ENCODE measurements at regions not wholly inside any gene's neighbourhood (a gene's known extent, or its start where the extent isn't known, plus 50 kb on each side); places are given as distances from the start of the nearest gene placed in this dataset.

- TF ChIP-seq TCF4 (CRISPR knock-in tag; IDR thresholded peaks at IDR 0.05; ENCODE audit: borderline replicate concordance) (no peak), ZNF8 (CRISPR knock-in tag; IDR thresholded peaks at IDR 0.05) (no peak), CSRNP3 (CRISPR knock-in tag; IDR thresholded peaks at IDR 0.05) (no peak)
These were observed 150.4 kb upstream of the HDAC4 start (continued) for GRCh38 chr2:239551206-239551605.

- no peak for TF ChIP-seq ARNTL (CRISPR knock-in tag; IDR thresholded peaks at IDR 0.05; ENCODE audit: borderline replicate concordance, low read depth)
- no peak for TF ChIP-seq CREB5 (CRISPR knock-in tag; IDR thresholded peaks at IDR 0.05; ENCODE audit: low read depth)
- TF ChIP-seq TCF4 (CRISPR knock-in tag; IDR thresholded peaks at IDR 0.05; ENCODE audit: borderline replicate concordance) = no peak
- no peak for TF ChIP-seq GLIS3 (CRISPR knock-in tag; IDR thresholded peaks at IDR 0.05)
- ATAC-seq = no peak
These were observed 149.5 kb upstream of the HDAC4 start for GRCh38 chr2:239550357-239550756.

- no peak for TF ChIP-seq TCF4 (CRISPR knock-in tag; IDR thresholded peaks at IDR 0.05; ENCODE audit: borderline replicate concordance)
- ATAC-seq = no peak
These were observed 149.0 kb upstream of the HDAC4 start for GRCh38 chr2:239549711-239550255.

- TF ChIP-seq PPARA (CRISPR knock-in tag; IDR thresholded peaks at IDR 0.05; ENCODE audit: borderline replicate concordance) (no peak), ZFP30 (CRISPR knock-in tag; IDR thresholded peaks at IDR 0.05) (no peak), BACH2 (CRISPR knock-in tag; IDR thresholded peaks at IDR 0.05; ENCODE audit: borderline replicate concordance) (no peak), TCF4 (CRISPR knock-in tag; IDR thresholded peaks at IDR 0.05; ENCODE audit: borderline replicate concordance) (no peak), ARNTL (CRISPR knock-in tag; IDR thresholded peaks at IDR 0.05; ENCODE audit: borderline replicate concordance, low read depth) (no peak), ZNF8 (CRISPR knock-in tag; IDR thresholded peaks at IDR 0.05) (no peak), POU6F1 (CRISPR knock-in tag; IDR thresholded peaks at IDR 0.05; ENCODE audit: borderline replicate concordance, low read depth) (no peak), ISL1 (CRISPR knock-in tag; IDR thresholded peaks at IDR 0.05) (no peak), ZFP3 (CRISPR knock-in tag; IDR thresholded peaks at IDR 0.05) (no peak), ESRRG (CRISPR knock-in tag; IDR thresholded peaks at IDR 0.05) (no peak), CSRNP3 (CRISPR knock-in tag; IDR thresholded peaks at IDR 0.05) (no peak), CSDC2 (CRISPR knock-in tag; IDR thresholded peaks at IDR 0.05) (no peak), TOX (CRISPR knock-in tag; IDR thresholded peaks at IDR 0.05; ENCODE audit: borderline replicate concordance) (no peak), CREB5 (CRISPR knock-in tag; IDR thresholded peaks at IDR 0.05; ENCODE audit: low read depth) (no peak), ZNF565 (CRISPR knock-in tag; conservative IDR thresholded peaks at IDR 0.05; ENCODE audit: low read depth) (no peak), PATZ1 (CRISPR knock-in tag; IDR thresholded peaks at IDR 0.05; ENCODE audit: borderline replicate concordance) (no peak), ZNF70 (CRISPR knock-in tag; IDR thresholded peaks at IDR 0.05) (no peak), TSHZ2 (CRISPR knock-in tag; IDR thresholded peaks at IDR 0.05) (no peak), SNAI2 (CRISPR knock-in tag; IDR thresholded peaks at IDR 0.05) (no peak), RARB (CRISPR knock-in tag; IDR thresholded peaks at IDR 0.05) (no peak)
- ATAC-seq = no peak
These were observed 148.3 kb upstream of the HDAC4 start for GRCh38 chr2:239548965-239549595.
